ENCODE measurements at regions not wholly inside any gene's neighbourhood (a gene's known extent, or its start where the extent isn't known, plus 50 kb on each side); places are given as distances from the start of the nearest gene placed in this dataset.

DNA sequence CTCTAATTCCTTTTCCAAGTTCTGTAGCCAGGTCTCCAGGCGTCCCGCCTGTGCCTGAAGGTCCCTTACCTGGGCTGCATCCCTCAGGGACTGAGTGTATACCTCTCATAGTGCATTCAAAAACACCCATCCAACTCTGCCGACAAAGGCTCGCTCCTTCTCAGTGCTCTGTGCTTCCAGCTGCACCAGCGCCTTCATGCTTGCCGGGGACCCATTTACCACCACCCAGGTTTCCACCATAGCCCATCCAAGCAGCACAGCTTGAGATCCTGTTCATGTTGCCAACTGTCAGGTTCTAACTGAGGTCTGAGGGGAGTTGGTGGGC is 794.5 kb downstream of the EFNA5 start (continued):
- TF ChIP-seq, protein P1, sequence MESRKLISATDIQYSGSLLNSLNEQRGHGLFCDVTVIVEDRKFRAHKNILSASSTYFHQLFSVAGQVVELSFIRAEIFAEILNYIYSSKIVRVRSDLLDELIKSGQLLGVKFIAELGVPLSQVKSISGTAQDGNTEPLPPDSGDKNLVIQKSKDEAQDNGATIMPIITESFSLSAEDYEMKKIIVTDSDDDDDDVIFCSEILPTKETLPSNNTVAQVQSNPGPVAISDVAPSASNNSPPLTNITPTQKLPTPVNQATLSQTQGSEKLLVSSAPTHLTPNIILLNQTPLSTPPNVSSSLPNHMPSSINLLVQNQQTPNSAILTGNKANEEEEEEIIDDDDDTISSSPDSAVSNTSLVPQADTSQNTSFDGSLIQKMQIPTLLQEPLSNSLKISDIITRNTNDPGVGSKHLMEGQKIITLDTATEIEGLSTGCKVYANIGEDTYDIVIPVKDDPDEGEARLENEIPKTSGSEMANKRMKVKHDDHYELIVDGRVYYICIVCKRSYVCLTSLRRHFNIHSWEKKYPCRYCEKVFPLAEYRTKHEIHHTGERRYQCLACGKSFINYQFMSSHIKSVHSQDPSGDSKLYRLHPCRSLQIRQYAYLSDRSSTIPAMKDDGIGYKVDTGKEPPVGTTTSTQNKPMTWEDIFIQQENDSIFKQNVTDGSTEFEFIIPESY (IDR thresholded peaks at IDR 0.05; ENCODE audit: extremely low read depth, insufficient replicate concordance, low read length) = no peak

DNA sequence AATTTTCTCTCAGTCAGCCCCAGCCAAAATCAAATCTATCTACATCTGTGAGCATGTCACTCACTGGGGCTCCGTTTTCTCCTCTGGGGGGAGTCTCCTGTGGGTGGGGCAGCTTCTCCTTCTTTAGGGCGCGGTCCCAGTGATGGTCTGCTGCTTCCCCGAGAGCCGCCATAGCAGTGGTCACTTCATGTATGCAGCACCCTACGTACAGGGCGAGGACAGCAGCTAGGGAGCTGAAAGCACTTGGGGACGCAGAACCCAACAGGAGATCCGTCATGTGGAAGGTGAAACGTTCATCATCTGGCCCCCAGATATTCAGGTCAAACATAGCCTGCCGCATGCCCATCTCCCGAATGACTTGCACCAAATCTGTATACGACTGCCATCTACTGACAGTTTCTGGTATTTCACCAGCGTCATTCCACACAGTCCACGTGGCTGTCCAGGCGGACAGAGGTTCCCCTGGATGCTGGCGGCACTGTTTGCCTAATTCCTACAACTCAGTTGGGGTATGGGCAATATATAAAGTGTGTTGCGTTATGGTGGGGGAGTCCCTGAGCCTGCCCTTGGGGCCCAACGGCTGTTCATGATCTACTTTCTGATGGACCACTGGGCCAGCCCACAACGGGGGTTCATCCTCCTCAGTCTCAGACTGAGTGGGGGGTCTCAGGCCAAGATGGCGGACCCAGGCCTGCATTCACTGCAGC is 795.0 kb downstream of the EFNA5 start:
- CTCF ChIA-PET = no interaction called here
- DNase-seq (ENCODE audit: low read depth, low spot score) (peak; percentile 35), ATAC-seq (peak; percentile 86)
- no peaks in the 10 kb centered on the region for H3K36me3 ChIP-seq (ENCODE audit: control insufficient read depth in 1 of 2, insufficient read depth in 2 of 2, low read length in 2 of 2)
- H4K20me1 ChIP-seq (ENCODE audit: insufficient read depth) = no peaks in the 10 kb centered on the region
- H3K27me3 ChIP-seq (ENCODE audit: insufficient read depth, low read length) = no peaks in the 10 kb centered on the region
- no TSS peak for BruUV-seq (replicated peaks)
- RAD21 ChIA-PET (ENCODE audit: low non-redundant PET in 1 of 2, low total read pairs in 2 of 2, uncharacterized antibody in 2 of 2, unreplicated experiment in 2 of 2) = no interaction called here
- no peaks in the 10 kb centered on the region for H3K9me2 ChIP-seq (ENCODE audit: insufficient read depth)
- no peaks in the 10 kb centered on the region for H3K79me2 ChIP-seq (ENCODE audit: insufficient read depth, low read length)
- no peak overlapping the region for H3K9ac ChIP-seq (ENCODE audit: low read length)
- H3K4me1 ChIP-seq (ENCODE audit: control insufficient read depth in 1 of 2, insufficient read depth in 2 of 2, low read length in 2 of 2) = peaks cover 0 to 4% of the 10 kb centered on the region in 2 experiments; a peak in 1 of 4 replicates
- POLR2A ChIA-PET = no interaction called here
- peaks cover 3 to 5% of the 10 kb centered on the region in 2 experiments; a peak in 1 of 4 replicates for H3K9me3 ChIP-seq (ENCODE audit: control insufficient read depth in 1 of 2, insufficient read depth in 1 of 2, low read depth in 1 of 2, low read length in 2 of 2)
- TF ChIP-seq, protein P2, sequence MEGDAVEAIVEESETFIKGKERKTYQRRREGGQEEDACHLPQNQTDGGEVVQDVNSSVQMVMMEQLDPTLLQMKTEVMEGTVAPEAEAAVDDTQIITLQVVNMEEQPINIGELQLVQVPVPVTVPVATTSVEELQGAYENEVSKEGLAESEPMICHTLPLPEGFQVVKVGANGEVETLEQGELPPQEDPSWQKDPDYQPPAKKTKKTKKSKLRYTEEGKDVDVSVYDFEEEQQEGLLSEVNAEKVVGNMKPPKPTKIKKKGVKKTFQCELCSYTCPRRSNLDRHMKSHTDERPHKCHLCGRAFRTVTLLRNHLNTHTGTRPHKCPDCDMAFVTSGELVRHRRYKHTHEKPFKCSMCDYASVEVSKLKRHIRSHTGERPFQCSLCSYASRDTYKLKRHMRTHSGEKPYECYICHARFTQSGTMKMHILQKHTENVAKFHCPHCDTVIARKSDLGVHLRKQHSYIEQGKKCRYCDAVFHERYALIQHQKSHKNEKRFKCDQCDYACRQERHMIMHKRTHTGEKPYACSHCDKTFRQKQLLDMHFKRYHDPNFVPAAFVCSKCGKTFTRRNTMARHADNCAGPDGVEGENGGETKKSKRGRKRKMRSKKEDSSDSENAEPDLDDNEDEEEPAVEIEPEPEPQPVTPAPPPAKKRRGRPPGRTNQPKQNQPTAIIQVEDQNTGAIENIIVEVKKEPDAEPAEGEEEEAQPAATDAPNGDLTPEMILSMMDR (IDR thresholded peaks at IDR 0.05 in 2 of 3, conservative IDR thresholded peaks at IDR 0.05 in 1 of 3; ENCODE audit: borderline replicate concordance in 1 of 3, insufficient read depth in 1 of 3, low read depth in 2 of 3, low read length in 2 of 3) = peak in 2 of 3 experiments; percentile 50 to 62; a peak in 4 of 6 replicates
- TF ChIP-seq RAD21 (IDR thresholded peaks at IDR 0.05; ENCODE audit: low read depth) = peak; percentile 52
- TF ChIP-seq, protein P3, sequence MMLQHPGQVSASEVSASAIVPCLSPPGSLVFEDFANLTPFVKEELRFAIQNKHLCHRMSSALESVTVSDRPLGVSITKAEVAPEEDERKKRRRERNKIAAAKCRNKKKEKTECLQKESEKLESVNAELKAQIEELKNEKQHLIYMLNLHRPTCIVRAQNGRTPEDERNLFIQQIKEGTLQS (IDR thresholded peaks at IDR 0.05) = no peak
- H3K27ac ChIP-seq (ENCODE audit: low read depth, low read length) = no peak overlapping the region
- intact Hi-C loops (cut with micrococcal nuclease) = no loop called here
- H2AFZ ChIP-seq (ENCODE audit: low read depth, low read length, poor library complexity, severe bottlenecking) = no peak overlapping the region
- H3K4me3 ChIP-seq (replicated peaks in 1 of 2; ENCODE audit: low read depth in 1 of 2, low read length in 2 of 2) = no peak overlapping the region
- no peak overlapping the region for H3K4me2 ChIP-seq (ENCODE audit: low read length)

Data from HCT116 (cell line).